ENCODE measurements at regions not wholly inside any gene's neighbourhood (a gene's known extent, or its start where the extent isn't known, plus 50 kb on each side); places are given as distances from the start of the nearest gene placed in this dataset.

GRCh38 chr3:102133376-102133775 lies 284.1 kb downstream of the NFKBIZ start:
- no peak for TF ChIP-seq CTCF (IDR thresholded peaks at IDR 0.05; ENCODE audit: extremely low read depth in 1 of 2, insufficient read depth in 1 of 2, low read depth in 1 of 2, low read length in 2 of 2)
- no peak for TF ChIP-seq POLR2A (IDR thresholded peaks at IDR 0.05; ENCODE audit: low read depth, low read length)
- no peak for TF ChIP-seq EZH2 (IDR thresholded peaks at IDR 0.05; ENCODE audit: borderline replicate concordance, low read depth, low read length, severe bottlenecking)
